ENCODE measurements at regions not wholly inside any gene's neighbourhood (a gene's known extent, or its start where the extent isn't known, plus 50 kb on each side); places are given as distances from the start of the nearest gene placed in this dataset.

GRCh38 chr16:80299416-80299815 lies 241.4 kb upstream of the DYNLRB2 start:
- no peaks in the 10 kb centered on the region for H3K27me3 ChIP-seq (ENCODE audit: control insufficient read depth, insufficient read depth, low read length)
- no peak overlapping the region for H3K27ac ChIP-seq (ENCODE audit: low read depth, low read length)
- CTCF ChIA-PET = no interaction called here
- POLR2A ChIA-PET = no interaction called here
- no peak overlapping the region for H3K4me3 ChIP-seq (ENCODE audit: low read depth, low read length)
- TF ChIP-seq CTCF (IDR thresholded peaks at IDR 0.05; ENCODE audit: low read depth, low read length) = no peak
- H3K9me3 ChIP-seq (ENCODE audit: control insufficient read depth, insufficient read depth, low read length) = no peaks in the 10 kb centered on the region
- DNase-seq (ENCODE audit: low read depth, low spot score) = no peak

GRCh38 chr16:80298676-80299075 lies 242.1 kb upstream of the DYNLRB2 start:
- peaks cover 3% of the 10 kb centered on the region; the same call in 1 of the 2 replicates for H3K9me3 ChIP-seq (ENCODE audit: control insufficient read depth, insufficient read depth, low read length)
- no peak for TF ChIP-seq CTCF (IDR thresholded peaks at IDR 0.05; ENCODE audit: low read depth, low read length)
- DNase-seq (ENCODE audit: low read depth, low spot score) = no peak

GRCh38 chr16:80296034-80296433 lies 244.8 kb upstream of the DYNLRB2 start:
- H3K9me3 ChIP-seq (ENCODE audit: control insufficient read depth, insufficient read depth, low read length) = peaks cover 3% of the 10 kb centered on the region; the same call in 1 of the 2 replicates
- ChIA-PET CTCF (no interaction called here), POLR2A (no interaction called here)
- H3K4me3 ChIP-seq (ENCODE audit: low read depth, low read length) = no peak overlapping the region
- no peak overlapping the region for H3K27ac ChIP-seq (ENCODE audit: low read depth, low read length)
- H3K27me3 ChIP-seq (ENCODE audit: control insufficient read depth, insufficient read depth, low read length) = no peaks in the 10 kb centered on the region
- DNase-seq (ENCODE audit: low read depth, low spot score) = no peak
- TF ChIP-seq CTCF (IDR thresholded peaks at IDR 0.05; ENCODE audit: low read depth, low read length) = no peak

More at GRCh38 chr16:80298676-80299075, 242.1 kb upstream of the DYNLRB2 start:
- Histone ChIP-seq H3K4me3 (ENCODE audit: low read depth, low read length) (no peak overlapping the region), H3K27me3 (ENCODE audit: control insufficient read depth, insufficient read depth, low read length) (no peaks in the 10 kb centered on the region), H3K27ac (ENCODE audit: low read depth, low read length) (no peak overlapping the region)
- ChIA-PET POLR2A (no interaction called here), CTCF (no interaction called here)

GRCh38 chr16:80294172-80294571 lies 246.6 kb upstream of the DYNLRB2 start:
- no peak for DNase-seq (ENCODE audit: low read depth, low spot score)
- no peak for TF ChIP-seq CTCF (IDR thresholded peaks at IDR 0.05; ENCODE audit: low read depth, low read length)
- ChIA-PET POLR2A (no interaction called here), CTCF (no interaction called here)
- Histone ChIP-seq H3K4me3 (ENCODE audit: low read depth, low read length) (no peak overlapping the region), H3K9me3 (ENCODE audit: control insufficient read depth, insufficient read depth, low read length) (peaks cover 3% of the 10 kb centered on the region; the same call in 1 of the 2 replicates), H3K27me3 (ENCODE audit: control insufficient read depth, insufficient read depth, low read length) (no peaks in the 10 kb centered on the region), H3K27ac (ENCODE audit: low read depth, low read length) (no peak overlapping the region)

GRCh38 chr16:80288616-80289015 lies 252.2 kb upstream of the DYNLRB2 start:
- CTCF ChIA-PET = no interaction called here
- Histone ChIP-seq H3K27me3 (ENCODE audit: control insufficient read depth, insufficient read depth, low read length) (no peaks in the 10 kb centered on the region), H3K9me3 (ENCODE audit: control insufficient read depth, insufficient read depth, low read length) (no peaks in the 10 kb centered on the region), H3K4me3 (ENCODE audit: low read depth, low read length) (no peak overlapping the region), H3K27ac (ENCODE audit: low read depth, low read length) (no peak overlapping the region)
- POLR2A ChIA-PET = no interaction called here
- TF ChIP-seq CTCF (IDR thresholded peaks at IDR 0.05; ENCODE audit: low read depth, low read length) = no peak
- no peak for DNase-seq (ENCODE audit: low read depth, low spot score)
